PC-3 (cell line): ENCODE measurements at regions not wholly inside any gene's neighbourhood (a gene's known extent, or its start where the extent isn't known, plus 50 kb on each side); places are given as distances from the start of the nearest gene placed in this dataset.

Experiments
- EZH2 ChIP-seq: fragments of 300-600 bp; sonication (generic); IDR thresholded peaks from one replicate; pipeline ENCODE4 v1.6.1; 2017; ENCODE audit warnings: antibody characterized with exemption, mild to moderate bottlenecking, low read length; ENCODE audit not compliant: unreplicated experiment
- EZH2phosphoT487 ChIP-seq: fragments of 300-600 bp; sonication (generic); IDR thresholded peaks from 2 replicates; pipeline ENCODE4 v1.6.1; 2018; ENCODE audit warnings: mild to moderate bottlenecking, antibody characterized with exemption, low read length, borderline replicate concordance
- TF ChIP-seq, protein P1 (sequence below): fragments of 300-600 bp; sonication (generic); conservative IDR thresholded peaks from 2 replicates; pipeline ENCODE4 v1.5.1; 2017; ENCODE audit warnings: antibody characterized with exemption, low read depth, mild to moderate bottlenecking, low read length

DNA sequence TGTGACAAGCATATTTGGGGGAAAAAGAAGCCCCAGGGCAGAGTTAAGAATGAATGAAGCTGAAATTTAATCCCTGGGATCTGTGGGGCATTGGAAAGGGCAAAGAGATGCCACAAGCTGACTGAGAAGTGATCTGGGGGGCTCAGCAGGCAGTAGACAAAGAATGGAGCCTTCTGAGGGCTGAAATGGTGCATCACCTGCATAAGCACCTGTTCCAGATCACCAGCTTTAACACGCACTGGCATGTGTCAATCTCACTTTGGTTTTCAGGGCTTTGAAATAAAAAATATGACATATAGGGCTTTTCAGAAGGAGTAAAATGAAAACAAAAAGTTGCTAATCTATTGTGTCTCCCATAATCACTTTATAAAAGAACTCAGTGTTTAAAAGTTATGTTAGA, 210.8 kb upstream of the ARHGEF26 start:
- TF ChIP-seq, protein P1, sequence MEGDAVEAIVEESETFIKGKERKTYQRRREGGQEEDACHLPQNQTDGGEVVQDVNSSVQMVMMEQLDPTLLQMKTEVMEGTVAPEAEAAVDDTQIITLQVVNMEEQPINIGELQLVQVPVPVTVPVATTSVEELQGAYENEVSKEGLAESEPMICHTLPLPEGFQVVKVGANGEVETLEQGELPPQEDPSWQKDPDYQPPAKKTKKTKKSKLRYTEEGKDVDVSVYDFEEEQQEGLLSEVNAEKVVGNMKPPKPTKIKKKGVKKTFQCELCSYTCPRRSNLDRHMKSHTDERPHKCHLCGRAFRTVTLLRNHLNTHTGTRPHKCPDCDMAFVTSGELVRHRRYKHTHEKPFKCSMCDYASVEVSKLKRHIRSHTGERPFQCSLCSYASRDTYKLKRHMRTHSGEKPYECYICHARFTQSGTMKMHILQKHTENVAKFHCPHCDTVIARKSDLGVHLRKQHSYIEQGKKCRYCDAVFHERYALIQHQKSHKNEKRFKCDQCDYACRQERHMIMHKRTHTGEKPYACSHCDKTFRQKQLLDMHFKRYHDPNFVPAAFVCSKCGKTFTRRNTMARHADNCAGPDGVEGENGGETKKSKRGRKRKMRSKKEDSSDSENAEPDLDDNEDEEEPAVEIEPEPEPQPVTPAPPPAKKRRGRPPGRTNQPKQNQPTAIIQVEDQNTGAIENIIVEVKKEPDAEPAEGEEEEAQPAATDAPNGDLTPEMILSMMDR: no peak
- TF ChIP-seq EZH2phosphoT487: no peak
- no peak for TF ChIP-seq EZH2
